ENCODE measurements at regions not wholly inside any gene's neighbourhood (a gene's known extent, or its start where the extent isn't known, plus 50 kb on each side); places are given as distances from the start of the nearest gene placed in this dataset.

- TF ChIP-seq CTCF (IDR thresholded peaks at IDR 0.05), result no peak
- TF ChIP-seq POLR2AphosphoS5 (IDR thresholded peaks at IDR 0.05), result no peak
These were observed 353.1 kb downstream of the EIPR1 start for GRCh38 chr2:3024401-3024935.
